ENCODE measurements at regions not wholly inside any gene's neighbourhood (a gene's known extent, or its start where the extent isn't known, plus 50 kb on each side); places are given as distances from the start of the nearest gene placed in this dataset.

- TF ChIP-seq CTCF (IDR thresholded peaks at IDR 0.05; ENCODE audit: extremely low read depth in 1 of 2, insufficient read depth in 1 of 2, low read depth in 1 of 2, low read length in 2 of 2) (no peak), MYC (IDR thresholded peaks at IDR 0.05; ENCODE audit: low read depth, low read length) (no peak), POLR2A (IDR thresholded peaks at IDR 0.05; ENCODE audit: low read depth, low read length) (no peak)
Measured at GRCh38 chr18:39232937-39233336, 1667.3 kb upstream of the CELF4 start.

All from endothelial cell of umbilical vein (primary cell).